HEK293T (cell line): ENCODE measurements at regions not wholly inside any gene's neighbourhood (a gene's known extent, or its start where the extent isn't known, plus 50 kb on each side); places are given as distances from the start of the nearest gene placed in this dataset.

ENCODE experiments used
- CTCF ChIA-PET: fragments of 350-600 bp; formaldehyde crosslinking; extraction: SDS; loops from one replicate; lab custom pipeline; 2021; ENCODE audit warnings: antibody characterized with exemption, inconsistent platforms; lab: Yijun Ruan, JAX
- POLR2A ChIA-PET: fragments of 350-600 bp; formaldehyde crosslinking; extraction: SDS; loops from one replicate; lab custom pipeline; 2020; ENCODE audit warnings: antibody characterized with exemption, inconsistent platforms; lab: Yijun Ruan, JAX
- DNase-seq: peaks from one replicate; pipeline ENCODE4 v3.0.0; 2012; ENCODE audit warnings: mixed read lengths; ENCODE audit errors: extremely low spot score
- ARNT ChIP-seq: fragments of 450-650 bp; IDR thresholded peaks from 2 replicates; pipeline ENCODE4 v1.6.1; 2017; ENCODE audit warnings: mild to moderate bottlenecking
- BHLHE40 ChIP-seq: fragments of 450-650 bp; IDR thresholded peaks from 2 replicates; pipeline ENCODE4 v1.6.1; 2016; ENCODE audit warnings: mild to moderate bottlenecking, moderate library complexity, borderline replicate concordance
- CTBP1 ChIP-seq: fragments of 450-650 bp; IDR thresholded peaks from 2 replicates; pipeline ENCODE4 v1.6.1; 2016; ENCODE audit warnings: borderline replicate concordance
- ELF4 ChIP-seq: fragments of 450-650 bp; IDR thresholded peaks from 2 replicates; pipeline ENCODE4 v1.6.1; 2017; ENCODE audit warnings: antibody characterized with exemption
- FOXA1 ChIP-seq: fragments of 450-650 bp; IDR thresholded peaks from 2 replicates; pipeline ENCODE4 v1.6.1; 2016; ENCODE audit warnings: mild to moderate bottlenecking
- FOXK2 ChIP-seq: fragments of 450-650 bp; IDR thresholded peaks from 2 replicates; pipeline ENCODE4 v1.6.1; 2016; ENCODE audit warnings: mild to moderate bottlenecking
- FOXM1 ChIP-seq: fragments of 450-650 bp; IDR thresholded peaks from 2 replicates; pipeline ENCODE4 v1.6.1; 2017; ENCODE audit warnings: mild to moderate bottlenecking, borderline replicate concordance
- HDGF ChIP-seq: fragments of 450-650 bp; IDR thresholded peaks from 2 replicates; pipeline ENCODE4 v1.6.1; 2017; ENCODE audit warnings: antibody characterized with exemption, borderline replicate concordance
- L3MBTL2 ChIP-seq: fragments of 450-650 bp; conservative IDR thresholded peaks from 2 replicates; pipeline ENCODE4 v1.6.1; 2016; ENCODE audit warnings: mild to moderate bottlenecking
- LEF1 ChIP-seq: fragments of 450-650 bp; IDR thresholded peaks from 2 replicates; pipeline ENCODE4 v1.6.1; 2017; ENCODE audit warnings: mild to moderate bottlenecking, borderline replicate concordance
- NFRKB ChIP-seq: fragments of 450-650 bp; IDR thresholded peaks from 2 replicates; pipeline ENCODE4 v1.6.1; 2016; ENCODE audit warnings: mild to moderate bottlenecking, moderate library complexity
- PKNOX1 ChIP-seq: fragments of 450-650 bp; IDR thresholded peaks from 2 replicates; pipeline ENCODE4 v1.6.1; 2016
- SP1 ChIP-seq: fragments of 450-650 bp; IDR thresholded peaks from 2 replicates; pipeline ENCODE4 v1.6.1; 2017
- SUZ12 ChIP-seq: fragments of 450-650 bp; IDR thresholded peaks from 2 replicates; pipeline ENCODE4 v1.6.1; 2016; ENCODE audit warnings: mild to moderate bottlenecking
- TARDBP ChIP-seq: fragments of 450-650 bp; IDR thresholded peaks from 2 replicates; pipeline ENCODE4 v1.6.1; 2016
- ZNF384 ChIP-seq: fragments of 450-650 bp; IDR thresholded peaks from 2 replicates; pipeline ENCODE4 v1.6.1; 2016

GRCh38 chr3:143184099-143184498 is 64.5 kb downstream of the CHST2 start:
- DNase-seq, result no peak
- POLR2A ChIA-PET, result interaction anchor here (1.0 kb wide), 1 partner anchor 787 kb away, joined by 3 read pairs; the partner anchor contains the start of gene DIPK2A
- CTCF ChIA-PET, result no interaction called here
- no peak for TF ChIP-seq L3MBTL2
- TF ChIP-seq HDGF, result no peak
- TF ChIP-seq BHLHE40, result no peak
- no peak for TF ChIP-seq ARNT
- TF ChIP-seq SUZ12, result no peak
- no peak for TF ChIP-seq ZNF384
- no peak for TF ChIP-seq PKNOX1
- TF ChIP-seq NFRKB, result no peak
- no peak for TF ChIP-seq FOXK2
- TF ChIP-seq CTBP1, result no peak
- no peak for TF ChIP-seq ELF4
- no peak for TF ChIP-seq LEF1
- TF ChIP-seq FOXA1, result no peak
- no peak for TF ChIP-seq SP1
- TF ChIP-seq TARDBP, result no peak

- no peak for TF ChIP-seq ZNF384
- TF ChIP-seq BHLHE40, result no peak
- TF ChIP-seq ELF4, result no peak
- no peak for TF ChIP-seq FOXA1
- no peak for TF ChIP-seq LEF1
- POLR2A ChIA-PET, result no interaction called here
- CTCF ChIA-PET, result no interaction called here
- DNase-seq, result no peak
Observed at GRCh38 chr3:143185401-143185800, 65.8 kb downstream of the CHST2 start.

GRCh38 chr3:143187111-143187510 is 67.5 kb downstream of the CHST2 start:
- no peak for DNase-seq
- ChIA-PET POLR2A (no interaction called here), CTCF (interaction anchor here (0.6 to 0.9 kb wide), 2 partner anchors 13 to 123 kb away, joined by 4 read pairs; no protein-coding TSS in a partner anchor)
- TF ChIP-seq FOXM1, result no peak
- TF ChIP-seq LEF1, result no peak
- TF ChIP-seq L3MBTL2, result no peak
- TF ChIP-seq SUZ12, result no peak
- no peak for TF ChIP-seq ELF4
- TF ChIP-seq TARDBP, result no peak
- TF ChIP-seq PKNOX1, result no peak
- TF ChIP-seq BHLHE40, result no peak

- ChIA-PET CTCF (no interaction called here), POLR2A (no interaction called here)
- TF ChIP-seq FOXK2 (no peak), HDGF (no peak), L3MBTL2 (no peak), TARDBP (no peak), FOXA1 (no peak), SP1 (no peak), BHLHE40 (no peak), ZNF384 (no peak)
- no peak for DNase-seq
Observed at GRCh38 chr3:143188881-143189280, 69.3 kb downstream of the CHST2 start.

GRCh38 chr3:143190101-143190500 is 70.5 kb downstream of the CHST2 start:
- CTCF ChIA-PET, result no interaction called here
- TF ChIP-seq ZNF384 (no peak), SUZ12 (no peak), LEF1 (no peak), HDGF (no peak), CTBP1 (no peak), BHLHE40 (no peak), NFRKB (no peak), ELF4 (no peak), FOXK2 (no peak), L3MBTL2 (no peak), PKNOX1 (no peak), FOXA1 (no peak), FOXM1 (no peak), SP1 (no peak), TARDBP (no peak), ARNT (no peak)
- POLR2A ChIA-PET, result no interaction called here
- no peak for DNase-seq

GRCh38 chr3:143192193-143192592 is 72.6 kb downstream of the CHST2 start:
- TF ChIP-seq LEF1 (no peak), ARNT (no peak), NFRKB (no peak), FOXA1 (no peak), ELF4 (no peak), ZNF384 (no peak), CTBP1 (no peak), FOXK2 (no peak), PKNOX1 (no peak), BHLHE40 (no peak), L3MBTL2 (no peak), SUZ12 (no peak)
- ChIA-PET CTCF (no interaction called here), POLR2A (no interaction called here)
- DNase-seq, result no peak
